Activated CD4-positive, alpha-beta T cell treated with anti-CD3 and anti-CD28 coated beads for 36 hours (primary cell): ENCODE measurements at regions not wholly inside any gene's neighbourhood (a gene's known extent, or its start where the extent isn't known, plus 50 kb on each side); places are given as distances from the start of the nearest gene placed in this dataset.

Experiments used
- ATAC-seq: fragments of 200-7000 bp; cut with Tn5 transposase; one replicate; pipeline ENCODE4 v1.10.0; 2021; ENCODE audit warnings: mild to moderate bottlenecking, moderate library complexity
- CTCF ChIA-PET: fragments of 350-600 bp; sonication (Branson Sonifier 250); formaldehyde crosslinking; loops from one replicate; lab custom pipeline; 2021; ENCODE audit warnings: antibody characterized with exemption; lab: Charles Lee
- POLR2A ChIA-PET: fragments of 350-600 bp; sonication (Branson Sonifier 250); formaldehyde crosslinking; loops from one replicate; lab custom pipeline; 2021; ENCODE audit warnings: antibody characterized with exemption, inconsistent platforms; lab: Charles Lee
- DNase-seq: peaks from one replicate; pipeline ENCODE4 v3.0.0-alpha.2; 2020
- H3K27ac Mint-ChIP-seq: one replicate; pipeline ENCODE4 v1.8.0; 2021; ENCODE audit warnings: mixed read lengths
- H3K27me3 Mint-ChIP-seq: one replicate; pipeline ENCODE4 v1.8.0; 2021; ENCODE audit warnings: mixed read lengths
- H3K36me3 Mint-ChIP-seq: one replicate; pipeline ENCODE4 v1.8.0; 2021; ENCODE audit warnings: low read depth, mixed read lengths
- H3K4me1 Mint-ChIP-seq: one replicate; pipeline ENCODE4 v1.8.0; 2021; ENCODE audit warnings: mixed read lengths
- H3K4me3 Mint-ChIP-seq: one replicate; pipeline ENCODE4 v1.8.0; 2021; ENCODE audit warnings: mild to moderate bottlenecking, moderate library complexity, mixed read lengths
- H3K9me3 Mint-ChIP-seq: one replicate; pipeline ENCODE4 v1.8.0; 2021; ENCODE audit warnings: low read depth, mixed read lengths
- intact Hi-C, 2 experiments: fragments of 100-400 bp; cut with DNase I in 1 of 2; cut with micrococcal nuclease in 1 of 2; formaldehyde crosslinking; loops; one replicate each; pipeline versions ENCODE4 v1.14.2 to v1.15.1; 2022 to 2024; cut with DNase I, micrococcal nuclease

GRCh38 chr1:229136822-229137221 is 134.1 kb upstream of the RAB4A start:
- POLR2A ChIA-PET: no interaction called here
- DNase-seq (no peak), ATAC-seq (no peak)
- Mint-ChIP-seq H3K9me3 (peaks cover 24% of the 10 kb centered on the region), H3K27ac (no peak overlapping the region), H3K27me3 (no peaks in the 10 kb centered on the region), H3K36me3 (peaks cover 29% of the 10 kb centered on the region), H3K4me3 (no peak overlapping the region), H3K4me1 (peaks cover 43% of the 10 kb centered on the region)
- intact Hi-C loops: loop anchor here (5.0 to 10.0 kb wide), 2 partner anchors 88 to 90 kb away; no protein-coding TSS in a partner anchor
- CTCF ChIA-PET: interaction anchor here (0.6 to 1.4 kb wide), 2 partner anchors 91 to 165 kb away, joined by 3 to 4 read pairs; no protein-coding TSS in a partner anchor

GRCh38 chr1:229137271-229137670 is 133.6 kb upstream of the RAB4A start:
- ChIA-PET CTCF (interaction anchor here (0.6 to 1.4 kb wide), 2 partner anchors 90 to 166 kb away, joined by 3 to 4 read pairs; no protein-coding TSS in a partner anchor), POLR2A (no interaction called here)
- H3K4me3 Mint-ChIP-seq: no peak overlapping the region
- H3K36me3 Mint-ChIP-seq: peaks cover 29% of the 10 kb centered on the region
- H3K4me1 Mint-ChIP-seq: peaks cover 39% of the 10 kb centered on the region
- DNase-seq (no peak), ATAC-seq (no peak)
- no peak overlapping the region for H3K27ac Mint-ChIP-seq
- intact Hi-C loops: loop anchor here (5.0 to 10.0 kb wide), 2 partner anchors 88 to 90 kb away; no protein-coding TSS in a partner anchor
- H3K27me3 Mint-ChIP-seq: no peaks in the 10 kb centered on the region
- peaks cover 24% of the 10 kb centered on the region for H3K9me3 Mint-ChIP-seq

DNA sequence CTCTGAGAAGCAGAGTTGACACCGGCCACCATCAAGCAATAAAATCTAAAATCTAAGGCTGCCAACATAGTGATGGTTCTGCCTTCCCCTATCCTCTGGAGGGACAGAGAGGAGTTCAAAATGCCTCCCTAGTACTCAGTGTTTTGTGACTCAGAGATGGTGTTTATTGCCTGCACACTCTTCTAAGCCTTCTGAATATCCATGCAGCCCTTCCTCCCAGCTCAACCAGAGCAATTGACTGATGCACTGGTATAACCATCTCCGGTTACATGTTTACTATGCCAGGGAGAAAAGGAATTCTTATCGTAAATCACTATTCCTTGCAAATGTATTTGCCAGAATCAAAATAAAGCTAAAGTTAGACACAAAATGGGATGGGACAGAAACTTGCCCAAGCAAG is 132.9 kb upstream of the RAB4A start:
- POLR2A ChIA-PET: no interaction called here
- ATAC-seq (no peak), DNase-seq (no peak)
- H3K36me3 Mint-ChIP-seq: peaks cover 28% of the 10 kb centered on the region
- peaks cover 24% of the 10 kb centered on the region for H3K9me3 Mint-ChIP-seq
- no peak overlapping the region for H3K4me3 Mint-ChIP-seq
- H3K27me3 Mint-ChIP-seq: no peaks in the 10 kb centered on the region
- intact Hi-C loops: loop anchor here (5.0 to 10.0 kb wide), 2 partner anchors 87 to 89 kb away; no protein-coding TSS in a partner anchor
- CTCF ChIA-PET: interaction anchor here (1.4 kb wide), 1 partner anchor 89 kb away, joined by 4 read pairs; no protein-coding TSS in a partner anchor
- no peak overlapping the region for H3K27ac Mint-ChIP-seq
- H3K4me1 Mint-ChIP-seq: peaks cover 39% of the 10 kb centered on the region

DNA sequence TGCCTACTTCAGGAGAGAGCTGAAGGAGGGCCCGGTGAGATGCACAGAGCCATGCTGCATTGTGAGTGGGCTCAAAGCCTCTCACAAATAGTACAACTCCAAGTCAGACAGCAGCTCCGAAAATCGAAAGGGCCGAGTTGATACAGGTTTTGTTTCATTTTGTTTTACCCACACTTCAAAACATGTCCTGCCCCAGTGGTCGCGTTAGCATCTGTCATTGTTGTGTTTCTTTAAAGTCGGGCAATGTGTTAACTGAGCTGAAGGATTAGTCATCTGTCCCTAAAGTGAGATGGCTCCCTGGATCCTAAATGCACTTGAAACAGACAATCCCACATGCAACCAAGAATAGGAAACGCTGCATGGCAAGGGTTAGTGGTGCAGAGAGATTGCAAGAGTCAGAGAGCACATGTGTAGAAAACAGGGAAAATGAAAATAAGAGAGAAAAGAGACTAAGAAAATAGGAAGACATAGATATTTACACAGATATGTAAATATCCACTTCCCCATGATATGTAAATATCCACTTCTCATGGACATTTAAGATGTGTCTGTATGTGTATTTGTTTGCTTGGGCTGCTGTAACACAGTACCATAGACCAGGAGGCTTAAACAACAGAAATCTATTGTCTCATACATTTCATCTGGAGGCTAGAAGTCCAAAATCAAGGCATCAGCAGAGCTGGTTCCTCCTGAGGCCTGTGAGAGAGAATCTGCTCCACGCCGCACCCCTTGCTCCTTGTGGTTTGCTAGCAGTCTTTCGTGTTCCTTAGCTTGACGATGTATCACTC is 131.4 kb upstream of the RAB4A start:
- POLR2A ChIA-PET: no interaction called here
- Mint-ChIP-seq H3K9me3 (peaks cover 14% of the 10 kb centered on the region), H3K27me3 (no peaks in the 10 kb centered on the region), H3K27ac (no peak overlapping the region), H3K36me3 (peaks cover 17% of the 10 kb centered on the region), H3K4me3 (peak overlapping the region; percentile 0), H3K4me1 (peaks cover 39% of the 10 kb centered on the region)
- CTCF ChIA-PET: interaction anchor here (1.0 to 1.2 kb wide), 2 partner anchors 11 to 14 kb away, joined by 3 to 4 read pairs; no protein-coding TSS in a partner anchor
- intact Hi-C loops: loop anchor here (5.0 to 10.0 kb wide), 2 partner anchors 85 to 88 kb away; no protein-coding TSS in a partner anchor
- peak; percentile 49 for DNase-seq
- ATAC-seq: peak; percentile 87

- no peak for DNase-seq
- intact Hi-C loops: no loop called here
- no peak for ATAC-seq
- CTCF ChIA-PET: interaction anchor here (1.1 kb wide), 1 partner anchor 292 kb away, joined by 3 read pairs; no protein-coding TSS in a partner anchor
- no peak overlapping the region for H3K27ac Mint-ChIP-seq
- peaks cover 10% of the 10 kb centered on the region for H3K9me3 Mint-ChIP-seq
- no peaks in the 10 kb centered on the region for H3K27me3 Mint-ChIP-seq
- POLR2A ChIA-PET: no interaction called here
- no peak overlapping the region for H3K4me3 Mint-ChIP-seq
- peaks cover 12% of the 10 kb centered on the region for H3K36me3 Mint-ChIP-seq
- peaks cover 39% of the 10 kb centered on the region for H3K4me1 Mint-ChIP-seq
Measured at GRCh38 chr1:229140119-229140396, 130.9 kb upstream of the RAB4A start.

DNA sequence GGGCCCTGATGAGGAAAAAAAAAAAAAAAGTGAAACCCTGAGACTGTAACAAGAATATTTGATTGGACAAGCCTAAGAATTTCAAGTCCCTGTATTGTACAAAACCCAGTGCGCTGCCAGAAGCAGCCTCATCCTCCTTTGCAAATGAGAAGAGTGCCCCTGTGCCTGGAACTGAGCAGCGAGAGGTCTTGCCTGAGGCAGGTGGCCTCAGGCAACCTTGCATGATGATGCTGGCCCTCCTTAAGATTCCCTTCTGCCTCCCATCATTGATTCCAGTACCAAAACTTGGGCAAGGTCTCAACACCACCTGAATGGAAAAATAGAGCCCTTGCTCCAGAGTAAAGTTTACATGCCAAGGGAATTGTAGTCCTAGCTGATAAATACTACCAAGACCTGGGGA is 129.6 kb upstream of the RAB4A start:
- CTCF ChIA-PET: interaction anchor here (1.1 kb wide), 1 partner anchor 293 kb away, joined by 3 read pairs; no protein-coding TSS in a partner anchor
- intact Hi-C loops: no loop called here

GRCh38 chr1:229141689-229142377 is 129.1 kb upstream of the RAB4A start:
- peaks cover 31% of the 10 kb centered on the region for H3K4me1 Mint-ChIP-seq
- POLR2A ChIA-PET: interaction anchor here (0.7 kb wide), 1 partner anchor 43 kb away, joined by 3 read pairs; no protein-coding TSS in a partner anchor
- no peak overlapping the region for H3K27ac Mint-ChIP-seq
- no peaks in the 10 kb centered on the region for H3K27me3 Mint-ChIP-seq
- no peaks in the 10 kb centered on the region for H3K9me3 Mint-ChIP-seq
- no peak for ATAC-seq
- no peaks in the 10 kb centered on the region for H3K36me3 Mint-ChIP-seq
- no peak overlapping the region for H3K4me3 Mint-ChIP-seq
- intact Hi-C loops: no loop called here
- no peak for DNase-seq
- CTCF ChIA-PET: interaction anchor here (1.0 kb wide), 1 partner anchor 10 kb away, joined by 3 read pairs; no protein-coding TSS in a partner anchor

More for the DNA sequence above, 129.6 kb upstream of the RAB4A start:
- Mint-ChIP-seq H3K4me1 (peaks cover 37% of the 10 kb centered on the region), H3K36me3 (peaks cover 1% of the 10 kb centered on the region), H3K27ac (no peak overlapping the region), H3K9me3 (no peaks in the 10 kb centered on the region), H3K4me3 (no peak overlapping the region), H3K27me3 (no peaks in the 10 kb centered on the region)
- ATAC-seq (no peak), DNase-seq (no peak)
- POLR2A ChIA-PET: no interaction called here

- Mint-ChIP-seq H3K27ac (no peak overlapping the region), H3K4me3 (no peak overlapping the region), H3K36me3 (no peaks in the 10 kb centered on the region), H3K9me3 (no peaks in the 10 kb centered on the region), H3K4me1 (peaks cover 25% of the 10 kb centered on the region), H3K27me3 (no peaks in the 10 kb centered on the region)
- ChIA-PET CTCF (interaction anchor here (1.0 kb wide), 1 partner anchor 9 kb away, joined by 3 read pairs; no protein-coding TSS in a partner anchor), POLR2A (interaction anchor here (0.7 kb wide), 1 partner anchor 44 kb away, joined by 3 read pairs; no protein-coding TSS in a partner anchor)
- no peak for ATAC-seq
- intact Hi-C loops: no loop called here
- no peak for DNase-seq
Measured at GRCh38 chr1:229142471-229142870, 128.4 kb upstream of the RAB4A start.

- no peaks in the 10 kb centered on the region for H3K9me3 Mint-ChIP-seq
- CTCF ChIA-PET: interaction anchor here (1.5 kb wide), 1 partner anchor 9 kb away, joined by 3 read pairs; no protein-coding TSS in a partner anchor
- H3K4me3 Mint-ChIP-seq: no peak overlapping the region
- H3K27me3 Mint-ChIP-seq: no peaks in the 10 kb centered on the region
- H3K27ac Mint-ChIP-seq: no peak overlapping the region
- DNase-seq (no peak), ATAC-seq (no peak)
- no peaks in the 10 kb centered on the region for H3K4me1 Mint-ChIP-seq
- POLR2A ChIA-PET: no interaction called here
- H3K36me3 Mint-ChIP-seq: no peaks in the 10 kb centered on the region
- intact Hi-C loops: no loop called here
Measured at GRCh38 chr1:229146647-229147046, 124.3 kb upstream of the RAB4A start.

- Mint-ChIP-seq H3K9me3 (no peaks in the 10 kb centered on the region), H3K4me1 (no peaks in the 10 kb centered on the region), H3K36me3 (no peaks in the 10 kb centered on the region), H3K4me3 (no peak overlapping the region), H3K27ac (no peak overlapping the region), H3K27me3 (no peaks in the 10 kb centered on the region)
- DNase-seq (no peak), ATAC-seq (no peak)
- CTCF ChIA-PET: interaction anchor here (1.5 kb wide), 1 partner anchor 9 kb away, joined by 3 read pairs; no protein-coding TSS in a partner anchor
- POLR2A ChIA-PET: no interaction called here
- intact Hi-C loops: no loop called here
Measured at GRCh38 chr1:229147072-229147471, 123.8 kb upstream of the RAB4A start.

GRCh38 chr1:229148041-229148671 is 122.8 kb upstream of the RAB4A start:
- Mint-ChIP-seq H3K9me3 (no peaks in the 10 kb centered on the region), H3K27me3 (no peaks in the 10 kb centered on the region)

More at GRCh38 chr1:229148041-229148671, 122.8 kb upstream of the RAB4A start:
- ChIA-PET CTCF (no interaction called here), POLR2A (no interaction called here)
- no peaks in the 10 kb centered on the region for H3K4me1 Mint-ChIP-seq
- ATAC-seq: no peak
- no peaks in the 10 kb centered on the region for H3K36me3 Mint-ChIP-seq
- H3K4me3 Mint-ChIP-seq: no peak overlapping the region
- DNase-seq: no peak
- no peak overlapping the region for H3K27ac Mint-ChIP-seq
- intact Hi-C loops: no loop called here
